GOT3 (cell line): ENCODE measurements at regions not wholly inside any gene's neighbourhood (a gene's known extent, or its start where the extent isn't known, plus 50 kb on each side); places are given as distances from the start of the nearest gene placed in this dataset.
"Not testable (repeated sequence)": the region's sequence is repeated elsewhere in the genome, so short reads cannot be mapped to it uniquely, and the experiment has no call there.

ENCODE experiments used
- DNase-seq: peaks from one replicate; lab custom pipeline; 2025; ENCODE audit warnings: mixed read lengths; lab: John Stamatoyannopoulos, UW

DNA sequence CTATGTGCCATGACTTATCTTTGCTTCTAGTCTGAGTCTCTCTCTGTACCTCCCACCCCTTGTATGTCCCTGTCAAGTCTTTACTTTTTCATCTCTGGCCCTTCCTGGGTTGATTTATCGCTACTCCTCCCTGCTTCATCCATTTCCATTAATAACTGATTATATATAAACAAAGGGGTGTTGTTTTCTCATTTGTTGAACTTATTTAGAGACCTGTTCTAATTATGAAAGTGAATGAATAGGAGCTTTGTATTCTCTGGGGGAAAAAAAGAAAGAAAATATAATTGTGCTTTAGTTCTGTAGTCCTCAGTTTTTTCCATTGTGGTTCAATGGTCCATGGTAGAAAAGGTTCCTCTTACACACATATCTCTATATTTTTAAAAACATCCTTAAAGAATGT lies 328.9 kb upstream of the PPP2R3A start:
- DNase-seq = no peak

DNA sequence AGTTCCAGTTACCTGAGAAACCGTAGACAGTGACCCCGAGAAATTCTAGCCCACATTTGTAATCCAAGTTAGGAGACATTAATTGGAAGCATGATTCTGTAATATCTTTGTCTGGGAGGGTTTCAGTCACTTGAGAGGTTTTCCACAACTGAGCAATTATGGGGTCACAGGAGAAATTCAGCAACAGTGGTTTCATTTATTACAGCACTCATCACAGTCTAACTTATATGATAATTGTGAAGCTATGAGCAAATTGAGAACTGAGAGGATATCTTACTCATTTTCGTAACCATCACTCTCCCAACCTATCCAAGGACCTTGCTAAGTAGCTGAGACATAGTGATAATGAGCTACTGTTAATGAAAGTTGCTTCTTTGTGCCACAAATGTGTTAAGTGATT lies 328.5 kb upstream of the PPP2R3A start:
- no peak for DNase-seq

DNA sequence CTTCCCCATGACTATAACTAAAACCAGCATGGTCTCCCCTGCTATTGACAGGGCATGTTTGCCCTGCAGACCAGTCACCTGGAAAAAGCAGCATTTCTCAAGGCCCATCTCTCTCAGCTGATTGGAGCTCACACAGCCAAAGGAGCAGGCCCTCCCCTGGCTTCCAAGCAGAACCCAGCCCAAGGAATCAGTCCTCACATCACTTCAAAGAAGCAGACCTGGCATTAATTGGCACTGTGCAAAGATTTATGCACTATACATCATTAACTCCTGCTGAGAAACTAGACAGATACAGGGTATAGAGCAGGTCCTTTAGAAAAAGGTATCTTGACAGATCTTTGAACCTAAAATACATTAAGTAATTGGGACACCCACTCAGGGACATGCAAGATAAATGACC lies 323.8 kb upstream of the PPP2R3A start:
- DNase-seq = no peak

DNA sequence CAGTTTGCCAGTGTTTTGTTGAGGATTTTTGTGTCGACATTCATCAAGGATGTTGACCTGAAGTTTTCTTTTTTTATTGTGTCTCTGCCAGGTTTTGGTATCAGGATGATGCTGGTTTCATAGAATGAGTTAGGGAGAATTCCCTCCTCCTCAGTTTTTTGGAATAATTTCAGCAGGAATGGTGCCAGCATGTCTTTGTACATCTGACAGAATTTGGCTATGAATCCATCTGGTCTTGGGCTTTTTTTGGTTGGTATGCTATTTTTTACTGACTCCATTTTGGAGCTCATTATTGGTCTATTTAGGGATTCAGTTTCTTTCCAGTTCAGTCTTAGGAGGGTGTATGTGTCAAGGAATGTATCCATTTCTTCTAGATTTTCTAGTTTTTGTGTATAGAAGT lies 320.0 kb upstream of the PPP2R3A start:
- DNase-seq = no peak

DNA sequence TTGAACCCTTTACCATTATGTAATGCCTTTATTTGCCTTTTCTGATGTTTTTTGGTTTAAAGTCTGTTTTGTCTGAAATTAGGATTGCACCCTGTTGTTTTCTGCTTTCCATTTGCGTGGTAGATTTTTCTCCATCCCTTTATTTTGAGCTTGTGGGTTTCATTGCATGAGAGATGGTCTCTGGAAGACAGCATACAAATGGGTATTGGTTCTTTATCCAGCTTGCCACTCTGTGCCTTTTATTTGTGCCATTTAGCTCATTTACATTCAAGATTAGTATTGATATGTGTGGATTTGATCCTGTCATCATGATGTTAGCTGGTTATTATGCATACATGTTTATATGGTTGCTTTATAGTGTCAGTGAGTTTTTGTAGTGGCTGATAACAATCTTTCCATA lies 318.7 kb upstream of the PPP2R3A start:
- DNase-seq = no peak

DNA sequence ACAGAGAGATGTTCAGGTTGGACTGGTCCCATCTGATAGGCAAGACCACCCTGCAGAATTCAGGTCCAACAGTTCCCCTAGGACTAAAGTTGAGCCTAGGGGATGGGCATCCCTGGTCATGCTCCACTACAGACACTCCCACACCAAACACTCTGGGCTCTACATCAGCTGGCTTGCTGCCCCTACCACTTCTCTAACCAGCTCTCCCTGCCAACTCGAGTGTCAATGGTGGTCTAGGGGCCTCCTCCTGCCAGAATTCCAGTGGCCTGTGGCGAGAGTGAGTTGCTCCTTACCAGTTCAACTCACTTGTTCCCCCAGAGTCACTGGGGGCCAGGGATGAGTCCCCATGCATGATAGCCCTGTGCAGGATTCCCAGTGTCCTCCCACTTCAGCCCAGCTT lies 316.2 kb upstream of the PPP2R3A start:
- no peak for DNase-seq

DNA sequence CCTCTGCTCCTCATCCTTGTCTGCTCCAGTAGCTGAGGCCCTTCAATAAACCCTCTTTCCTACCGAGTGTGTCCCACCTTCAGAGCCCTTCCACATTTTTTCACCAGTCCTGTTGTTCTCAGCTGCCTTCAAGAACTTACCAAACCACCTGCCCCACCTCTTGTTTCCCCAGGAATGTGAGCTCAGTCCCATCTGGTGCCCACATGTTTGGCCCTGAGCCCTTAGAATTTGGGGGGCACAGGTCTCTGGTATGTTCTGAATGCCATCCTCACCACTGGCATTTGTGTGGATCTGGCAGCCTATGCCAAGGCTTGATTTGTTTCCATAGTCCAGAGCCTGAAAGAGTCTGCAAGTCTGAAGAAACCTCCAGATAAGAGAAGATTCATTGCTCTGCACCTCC lies 315.2 kb upstream of the PPP2R3A start:
- no peak for DNase-seq

DNA sequence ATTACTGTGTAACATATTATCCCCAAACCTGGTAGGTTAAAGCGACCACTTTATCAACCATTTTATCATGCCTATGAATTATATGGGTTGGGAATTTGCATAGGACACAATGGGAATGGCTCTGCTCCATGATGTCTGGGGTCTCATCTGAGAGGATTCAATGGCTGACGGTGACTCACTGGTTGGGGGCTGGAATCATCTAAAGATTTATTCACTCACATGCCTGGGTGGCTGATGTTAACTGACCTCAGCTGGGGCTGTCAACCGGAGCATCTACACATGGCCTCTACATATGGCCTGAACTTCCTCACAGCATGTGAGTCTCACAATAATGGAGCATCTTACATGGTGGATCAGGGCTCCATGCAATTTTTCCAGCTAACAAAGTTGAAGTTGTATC lies 313.1 kb upstream of the PPP2R3A start:
- no peak for DNase-seq

DNA sequence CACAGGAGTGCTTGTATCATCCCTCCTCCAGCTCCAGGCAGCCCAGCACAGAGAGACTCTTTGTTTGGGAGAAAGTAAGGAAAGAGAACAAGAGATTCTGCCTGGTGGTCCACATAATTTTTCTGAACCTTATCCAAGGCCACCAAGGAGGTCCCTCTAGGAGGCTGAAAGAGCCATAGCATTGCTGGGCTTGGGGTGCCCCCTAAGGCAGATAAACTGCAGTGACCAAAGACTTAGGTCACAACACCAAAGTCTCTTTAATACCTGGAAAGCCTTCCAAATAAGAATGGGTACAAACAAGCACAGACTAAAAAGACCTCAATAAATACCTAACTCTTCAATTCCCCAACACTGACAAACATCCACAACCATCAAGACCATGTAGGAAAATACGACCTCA lies 310.2 kb upstream of the PPP2R3A start:
- DNase-seq = no peak

DNA sequence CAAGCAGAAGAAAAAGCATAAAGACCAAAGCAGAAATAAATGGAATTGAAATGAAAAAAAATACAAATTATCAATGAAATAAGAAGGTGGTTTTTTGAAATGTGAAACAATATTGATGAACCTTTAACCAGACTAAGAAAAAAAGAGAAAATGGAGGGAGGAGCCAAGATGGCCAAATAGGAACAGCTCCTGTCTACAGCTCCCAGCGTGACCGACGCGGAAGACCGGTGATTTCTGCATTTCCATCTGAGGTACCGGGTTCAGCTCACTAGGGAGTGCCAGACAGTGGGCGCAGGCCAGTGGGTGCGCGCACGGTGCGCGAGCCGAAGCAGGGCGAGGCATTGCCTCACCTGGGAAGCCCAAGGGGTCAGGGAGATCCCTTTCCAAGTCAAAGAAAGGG lies 307.1 kb upstream of the PPP2R3A start:
- DNase-seq = not testable (repeated sequence)

DNA sequence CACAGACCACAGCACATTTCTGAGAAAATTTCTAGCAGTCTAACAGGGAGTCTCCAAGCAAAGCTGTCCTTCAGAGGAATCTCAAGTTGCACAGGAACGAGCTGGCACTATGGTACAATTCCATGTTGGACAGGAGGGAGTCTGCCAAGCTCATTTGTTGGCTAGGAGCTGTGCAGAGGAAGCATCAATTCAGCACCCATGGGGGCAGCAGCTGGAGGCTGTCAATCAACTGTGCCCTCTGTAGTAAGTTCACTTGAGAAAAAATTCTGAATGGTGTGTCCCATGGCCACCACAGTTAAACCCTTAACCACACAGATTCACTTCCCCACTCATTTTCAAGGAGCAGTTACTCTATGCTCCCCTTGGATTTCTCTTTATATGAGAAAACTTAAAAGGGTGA lies 298.5 kb upstream of the PPP2R3A start:
- no peak for DNase-seq

DNA sequence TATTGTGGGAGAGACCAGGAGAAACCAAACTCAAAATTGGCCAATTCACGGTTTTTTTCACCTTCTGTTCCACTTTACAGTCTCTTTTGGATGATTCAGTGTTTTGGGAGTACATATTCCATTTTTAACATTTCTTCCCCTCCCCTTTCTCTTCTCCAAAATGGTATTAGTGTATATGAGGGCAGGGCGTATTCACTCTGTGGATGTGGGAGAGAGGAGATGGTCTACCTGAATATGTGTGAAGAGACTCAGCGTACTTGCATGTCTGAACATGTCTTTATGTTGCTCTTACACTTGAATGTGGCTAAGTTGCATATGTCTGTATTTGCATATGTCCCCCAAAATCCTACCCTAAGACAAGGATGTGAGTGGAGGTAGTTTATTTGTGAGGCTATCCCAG lies 291.0 kb upstream of the PPP2R3A start:
- no peak for DNase-seq

DNA sequence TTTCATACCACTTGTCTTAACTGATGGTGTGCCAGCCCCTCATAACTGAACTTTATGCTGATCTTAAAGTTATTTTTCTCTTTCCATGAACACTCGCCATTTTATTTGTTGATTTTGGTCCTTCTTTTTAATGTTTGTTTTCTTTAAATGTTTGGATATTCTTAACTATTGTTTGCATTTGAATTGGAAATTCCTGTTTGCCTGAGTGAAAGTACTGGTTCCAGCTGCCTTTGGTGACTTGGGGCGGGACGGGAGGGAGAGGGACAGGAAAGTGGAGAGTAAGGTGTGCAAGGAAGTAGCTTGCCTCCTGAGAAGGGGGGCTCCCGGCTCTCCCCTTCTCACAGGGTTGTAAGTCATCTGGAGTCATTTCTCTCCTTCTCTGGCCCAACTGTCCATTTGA lies 287.1 kb upstream of the PPP2R3A start:
- no peak for DNase-seq

DNA sequence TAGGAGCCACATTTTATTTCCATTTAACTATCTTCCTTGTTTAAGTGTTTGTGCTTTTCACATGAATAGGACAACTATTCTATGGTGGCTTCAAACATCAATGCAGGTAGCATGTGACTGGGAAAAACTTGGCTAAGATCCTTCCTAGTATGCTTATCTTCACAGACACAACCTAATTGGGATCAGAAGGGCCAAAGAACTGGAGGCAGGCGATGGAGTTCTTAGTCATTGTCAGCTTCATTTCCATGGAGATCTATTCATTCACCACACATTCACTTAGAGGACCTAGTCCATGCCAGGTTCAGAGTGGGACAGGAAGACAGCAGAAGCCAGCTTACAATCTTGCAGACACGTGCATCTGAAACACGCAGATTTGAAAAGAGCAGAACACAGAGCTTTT lies 277.5 kb upstream of the PPP2R3A start:
- DNase-seq = no peak

DNA sequence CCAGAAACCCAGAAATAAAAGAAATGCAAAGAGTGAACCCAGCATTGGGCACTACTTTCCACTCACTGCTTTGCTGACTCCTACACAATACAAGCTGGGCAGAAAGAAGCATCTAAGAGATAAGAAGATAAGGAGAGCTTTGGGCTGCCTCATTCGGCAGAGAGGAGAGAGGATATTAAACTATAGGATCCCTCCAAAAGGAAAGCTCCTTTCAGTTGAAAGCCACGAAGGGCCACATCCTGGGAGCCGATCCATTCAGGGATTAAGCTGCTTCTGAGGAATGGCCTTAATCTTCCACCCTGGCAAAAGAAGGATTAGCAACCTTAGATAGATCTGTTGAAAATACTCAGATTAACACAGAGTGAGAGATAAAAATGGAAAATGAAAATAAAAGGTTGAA lies 274.9 kb upstream of the PPP2R3A start:
- no peak for DNase-seq

DNA sequence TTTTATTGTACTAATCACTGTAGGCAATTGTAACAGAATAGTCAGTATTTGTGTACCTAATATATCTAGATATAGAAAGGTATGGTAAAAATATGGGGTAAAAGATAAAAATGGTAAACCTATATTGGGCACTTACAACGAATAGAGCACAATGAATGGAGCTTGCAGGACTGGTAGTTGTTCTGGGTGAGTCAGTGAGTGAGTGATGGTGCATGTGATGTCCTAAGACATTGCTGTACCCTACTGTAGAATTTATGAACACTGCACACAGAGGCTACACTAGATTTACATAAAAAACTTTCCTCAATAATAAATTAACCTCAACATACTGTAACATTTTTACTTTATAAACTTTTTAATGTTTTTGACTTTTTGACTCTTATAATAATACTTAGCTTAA lies 274.3 kb upstream of the PPP2R3A start:
- no peak for DNase-seq

DNA sequence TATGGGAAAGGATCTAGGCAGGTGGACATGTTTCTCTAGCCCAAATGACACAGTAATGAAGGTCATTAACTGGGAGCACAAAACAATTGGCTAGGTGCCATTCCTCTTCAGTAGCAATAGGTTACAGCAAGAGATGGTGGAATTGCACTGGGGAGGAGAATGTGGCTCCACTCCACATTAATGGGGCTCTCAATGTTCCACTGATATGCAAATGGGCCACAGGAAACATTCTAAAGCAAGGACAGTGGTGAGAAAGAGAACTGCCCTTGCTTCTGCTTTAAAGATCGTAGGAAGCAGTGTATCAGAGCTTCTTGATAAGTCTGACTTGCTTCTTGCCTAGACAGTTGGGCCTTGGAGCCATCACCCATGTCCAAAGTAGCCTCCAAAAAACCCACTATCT lies 271.4 kb upstream of the PPP2R3A start:
- DNase-seq = no peak

DNA sequence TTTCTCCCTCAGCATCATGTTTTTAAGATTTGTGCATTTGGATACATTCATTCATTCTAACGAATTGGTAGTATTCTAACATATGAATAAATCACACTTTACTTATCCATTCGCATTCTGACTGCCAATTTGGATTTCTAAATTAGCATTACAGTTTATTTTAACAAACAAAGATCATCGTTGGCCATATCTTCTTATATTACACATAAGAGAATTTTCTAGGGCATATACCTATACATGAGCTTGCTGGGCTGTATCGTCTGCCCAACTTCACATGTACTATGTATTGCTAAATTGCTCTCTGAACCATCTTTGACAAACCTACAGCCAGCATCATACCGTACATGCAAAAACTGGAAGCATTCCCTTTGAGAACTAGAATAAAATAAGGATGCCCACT lies 265.8 kb upstream of the PPP2R3A start:
- DNase-seq = no peak

DNA sequence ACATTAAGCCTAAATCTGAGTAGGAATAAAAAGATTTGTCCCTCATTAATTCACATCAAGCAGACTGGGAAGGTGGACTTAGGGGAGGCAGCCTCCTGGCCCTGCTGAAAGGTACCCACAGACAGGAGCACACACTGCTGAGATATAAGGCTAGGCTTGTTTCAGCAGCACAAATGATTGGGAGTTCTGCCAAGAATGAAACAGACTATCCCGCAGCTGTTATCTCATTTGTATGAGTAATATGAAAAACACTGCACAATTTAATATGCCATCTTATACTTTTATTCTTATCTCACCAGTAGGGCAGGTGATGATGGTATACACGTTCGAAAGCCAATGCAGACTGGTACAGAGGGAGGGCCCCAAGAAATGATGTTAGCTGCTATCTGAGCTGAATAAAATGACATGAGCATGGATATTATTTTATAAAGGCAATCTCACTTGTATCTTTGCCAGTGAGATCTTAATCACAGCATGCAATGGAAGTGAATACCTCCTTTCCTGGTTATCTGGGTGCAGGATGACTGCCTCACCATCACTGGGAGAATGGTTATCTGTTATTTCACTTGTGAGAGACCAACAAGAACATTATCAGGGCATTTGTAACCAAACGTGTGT lies 258.7 kb upstream of the PPP2R3A start:
- no peak for DNase-seq

DNA sequence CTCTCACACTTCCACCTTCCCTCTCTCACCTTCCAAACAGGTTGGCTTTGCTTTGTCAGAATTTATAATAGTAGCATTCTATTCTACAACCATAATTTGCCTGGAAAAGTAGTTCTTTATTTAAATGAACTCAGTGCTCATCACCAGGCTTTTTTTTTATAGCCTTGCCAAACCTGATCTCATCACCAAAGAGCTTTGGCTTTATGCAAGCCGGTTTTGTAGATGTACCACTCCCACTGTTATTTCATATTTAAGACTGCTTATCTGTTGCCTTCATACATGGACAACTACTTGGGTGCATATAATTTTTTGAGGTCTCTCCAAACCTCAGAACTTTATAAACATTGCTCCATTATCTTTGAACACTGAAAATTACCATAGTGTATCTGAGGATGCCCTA lies 246.1 kb upstream of the PPP2R3A start:
- no peak for DNase-seq

DNA sequence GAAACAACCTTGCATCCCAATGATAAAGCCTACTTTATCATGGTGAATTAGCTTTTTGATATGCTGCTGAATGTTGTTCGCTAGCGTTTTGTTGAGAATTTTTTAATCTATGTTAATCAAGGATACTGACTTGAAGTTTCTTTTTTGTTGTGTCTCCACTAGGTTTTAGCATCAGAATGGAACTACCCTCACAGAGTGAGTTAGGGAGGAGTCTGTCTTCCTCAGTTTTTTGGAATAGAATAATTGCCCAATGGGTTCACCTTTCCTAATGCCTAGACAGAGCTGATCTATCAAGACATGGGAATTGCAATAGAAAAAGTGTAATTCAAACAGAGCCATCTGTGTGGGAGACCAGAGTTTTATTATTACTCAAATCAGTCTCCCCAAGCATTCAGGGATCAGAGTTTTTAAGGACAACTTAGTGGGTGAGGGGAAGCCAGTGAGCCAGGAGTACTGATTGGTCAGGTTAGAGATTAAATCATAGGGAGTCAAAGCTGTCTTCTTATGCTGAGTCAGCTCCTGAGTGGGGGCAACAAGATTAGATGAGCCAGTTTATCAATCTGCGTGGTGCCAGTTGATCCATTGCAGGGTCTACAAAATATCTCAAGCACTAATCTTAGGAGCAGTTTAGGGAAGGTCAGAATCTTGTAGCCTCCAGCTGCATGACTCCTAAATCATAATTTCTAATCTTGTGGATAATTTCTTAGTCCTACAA lies 237.4 kb upstream of the PPP2R3A start:
- no peak for DNase-seq

DNA sequence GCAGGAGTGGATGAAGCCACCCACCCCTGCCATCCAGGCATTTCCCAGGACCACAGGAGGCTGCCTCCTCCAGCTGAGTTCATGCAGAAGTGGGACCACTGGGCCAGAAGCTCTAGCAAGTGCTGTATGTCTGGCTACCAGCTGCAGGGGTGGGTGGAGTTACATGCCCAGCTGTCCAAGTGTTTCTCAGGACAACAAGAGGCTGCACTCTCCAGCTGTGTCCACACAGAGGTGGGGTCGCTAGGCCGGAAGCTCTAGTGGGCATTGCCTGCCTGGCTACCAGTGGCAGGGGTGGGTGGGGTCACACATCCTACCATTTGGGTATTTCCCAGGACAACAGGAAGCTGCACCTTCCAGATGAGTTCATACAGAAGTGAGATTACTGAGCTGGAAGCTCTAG lies 234.0 kb upstream of the PPP2R3A start:
- DNase-seq = no peak

DNA sequence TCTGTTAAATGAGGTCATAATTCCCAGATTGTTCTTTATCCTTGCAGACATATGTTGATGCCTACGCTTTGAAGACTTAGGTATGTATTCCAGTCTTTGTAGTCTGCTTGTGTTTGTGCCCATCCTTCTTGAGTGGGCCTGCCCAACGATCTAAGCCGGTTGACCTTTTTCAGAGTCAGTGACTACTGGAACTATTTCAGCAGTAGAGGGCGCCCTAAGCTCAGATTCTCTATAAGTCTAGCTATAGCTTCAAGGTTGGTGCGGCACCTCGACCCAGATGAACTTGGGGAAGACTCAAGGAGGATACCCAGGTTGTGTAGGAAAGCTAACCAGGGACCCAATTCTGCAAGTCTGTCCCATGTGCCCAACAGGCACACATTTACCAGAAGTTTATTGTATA lies 228.8 kb upstream of the PPP2R3A start:
- DNase-seq = no peak

DNA sequence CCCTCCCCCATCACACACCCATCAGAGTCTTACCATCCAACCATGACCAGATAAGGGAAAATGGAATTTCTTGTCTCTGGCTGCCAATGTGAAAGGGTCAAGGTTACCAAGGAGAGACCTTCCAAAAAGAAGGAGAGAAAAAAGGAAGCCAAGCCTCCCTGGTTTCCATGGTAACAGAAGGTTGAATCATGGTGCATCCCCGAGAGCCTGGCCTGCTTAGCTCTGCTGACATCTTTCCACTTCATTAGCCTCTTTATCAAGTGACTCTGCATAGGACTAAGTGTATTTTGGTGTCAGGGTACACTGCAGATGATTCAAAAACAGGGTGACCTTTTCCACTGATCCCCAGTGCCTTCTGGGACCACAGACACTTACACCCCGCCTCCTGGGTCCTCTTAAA lies 225.7 kb upstream of the PPP2R3A start:
- no peak for DNase-seq
